Astrocyte (in vitro differentiated cells and primary cell): ENCODE measurements at regions not wholly inside any gene's neighbourhood (a gene's known extent, or its start where the extent isn't known, plus 50 kb on each side); places are given as distances from the start of the nearest gene placed in this dataset.

Source experiments
- EZH2 ChIP-seq: IDR thresholded peaks from 2 replicates; pipeline ENCODE4 v1.6.1; 2012; ENCODE audit warnings: mild to moderate bottlenecking, low read length, inconsistent platforms; ENCODE audit not compliant: insufficient read depth
- TF ChIP-seq, protein P1 (sequence below): IDR thresholded peaks from 2 replicates; pipeline ENCODE4 v1.5.1; 2011; ENCODE audit warnings: low read depth, mild to moderate bottlenecking, inconsistent platforms, low read length, moderate library complexity; ENCODE audit not compliant: insufficient read depth

DNA sequence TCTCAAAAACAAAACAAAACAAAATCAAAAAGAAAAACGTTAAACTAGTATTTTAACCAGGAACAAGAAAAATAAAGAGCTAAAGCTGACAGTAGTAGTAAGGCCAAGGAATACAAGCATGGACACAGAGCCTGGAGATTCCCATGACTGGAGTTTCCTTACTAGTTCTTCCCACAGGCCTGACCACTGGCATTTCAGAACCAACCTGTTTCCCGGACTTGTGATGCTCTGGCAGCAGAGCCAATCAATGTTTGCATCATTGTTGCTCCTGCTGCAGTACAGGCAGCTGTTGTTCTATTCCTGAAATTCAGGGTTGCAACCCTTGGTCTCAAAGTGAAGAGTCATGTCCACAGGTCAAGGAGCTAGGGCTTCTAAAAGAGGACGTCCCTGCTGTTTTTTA lies 111.3 kb upstream of the WARS2 start:
- TF ChIP-seq, protein P1, sequence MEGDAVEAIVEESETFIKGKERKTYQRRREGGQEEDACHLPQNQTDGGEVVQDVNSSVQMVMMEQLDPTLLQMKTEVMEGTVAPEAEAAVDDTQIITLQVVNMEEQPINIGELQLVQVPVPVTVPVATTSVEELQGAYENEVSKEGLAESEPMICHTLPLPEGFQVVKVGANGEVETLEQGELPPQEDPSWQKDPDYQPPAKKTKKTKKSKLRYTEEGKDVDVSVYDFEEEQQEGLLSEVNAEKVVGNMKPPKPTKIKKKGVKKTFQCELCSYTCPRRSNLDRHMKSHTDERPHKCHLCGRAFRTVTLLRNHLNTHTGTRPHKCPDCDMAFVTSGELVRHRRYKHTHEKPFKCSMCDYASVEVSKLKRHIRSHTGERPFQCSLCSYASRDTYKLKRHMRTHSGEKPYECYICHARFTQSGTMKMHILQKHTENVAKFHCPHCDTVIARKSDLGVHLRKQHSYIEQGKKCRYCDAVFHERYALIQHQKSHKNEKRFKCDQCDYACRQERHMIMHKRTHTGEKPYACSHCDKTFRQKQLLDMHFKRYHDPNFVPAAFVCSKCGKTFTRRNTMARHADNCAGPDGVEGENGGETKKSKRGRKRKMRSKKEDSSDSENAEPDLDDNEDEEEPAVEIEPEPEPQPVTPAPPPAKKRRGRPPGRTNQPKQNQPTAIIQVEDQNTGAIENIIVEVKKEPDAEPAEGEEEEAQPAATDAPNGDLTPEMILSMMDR = no peak
- TF ChIP-seq EZH2 = no peak
